Midbrain (tissue), 1 donor: ENCODE measurements at regions not wholly inside any gene's neighbourhood (a gene's known extent, or its start where the extent isn't known, plus 50 kb on each side); places are given as distances from the start of the nearest gene placed in this dataset.
"Not testable (repeated sequence)": the region's sequence is repeated elsewhere in the genome, so short reads cannot be mapped to it uniquely, and the experiment has no call there.

ENCODE experiments used
- DNase-seq: peaks from one replicate; lab custom pipeline; 2025; lab: John Stamatoyannopoulos, UW

DNA sequence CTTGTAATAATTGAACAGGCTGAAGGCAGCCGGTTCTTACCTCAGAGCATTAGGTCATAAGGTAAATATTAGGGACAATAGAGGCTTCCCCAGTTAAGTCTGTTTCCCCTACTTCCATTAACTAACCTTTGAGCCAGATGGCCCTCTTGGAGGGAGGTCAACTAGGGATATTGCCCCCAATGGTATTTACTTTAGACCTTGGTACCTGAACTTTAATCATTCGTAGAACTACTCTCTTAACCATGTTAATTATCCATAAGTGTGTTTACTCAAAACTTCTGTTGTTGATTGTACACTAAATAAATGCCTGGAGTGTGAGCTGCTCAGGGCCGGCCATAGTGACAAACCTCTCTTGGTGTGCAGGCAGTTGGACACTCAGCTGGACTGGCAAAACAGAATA, 1843.5 kb upstream of the AGA start:
- DNase-seq = no peak

DNA sequence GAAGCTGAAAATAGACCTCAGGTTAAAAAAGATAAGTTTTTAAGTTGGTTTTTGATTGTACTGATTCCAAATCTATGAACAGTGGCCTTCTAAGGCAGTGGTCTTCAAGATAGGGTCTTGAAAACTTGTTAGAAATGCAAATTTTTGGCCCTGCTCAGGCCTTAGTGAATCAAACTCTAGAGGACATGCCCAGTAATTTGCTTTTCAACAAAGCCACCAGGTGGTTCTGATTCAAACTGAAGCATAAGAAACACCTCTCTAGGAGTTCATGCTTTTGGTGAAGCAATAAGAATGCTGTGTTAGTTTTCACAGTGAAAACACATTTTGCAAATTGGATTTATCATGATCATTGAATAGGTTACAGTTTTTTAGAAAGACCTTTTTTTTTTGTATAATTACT, 1849.4 kb upstream of the AGA start:
- no peak for DNase-seq

DNA sequence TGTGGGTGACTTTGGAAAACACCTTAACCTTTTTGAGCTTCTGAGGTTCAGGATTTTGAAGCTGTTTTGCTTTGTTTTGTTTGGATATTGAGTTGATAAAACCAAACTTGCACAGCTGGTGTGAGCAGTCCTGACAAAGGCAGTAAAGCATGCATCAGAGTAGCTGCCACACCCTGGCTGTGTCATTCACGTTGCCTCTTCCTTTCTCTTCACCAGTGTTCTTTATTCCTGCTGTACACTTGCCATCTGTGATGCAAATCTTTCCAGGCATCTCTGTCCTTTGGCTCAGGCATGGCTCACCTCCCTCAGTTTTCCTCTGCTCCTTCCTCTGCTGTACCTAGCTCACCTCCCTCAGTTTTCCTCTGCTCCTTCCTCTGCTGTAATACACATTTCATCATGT, 1850.2 kb upstream of the AGA start:
- DNase-seq = no peak

DNA sequence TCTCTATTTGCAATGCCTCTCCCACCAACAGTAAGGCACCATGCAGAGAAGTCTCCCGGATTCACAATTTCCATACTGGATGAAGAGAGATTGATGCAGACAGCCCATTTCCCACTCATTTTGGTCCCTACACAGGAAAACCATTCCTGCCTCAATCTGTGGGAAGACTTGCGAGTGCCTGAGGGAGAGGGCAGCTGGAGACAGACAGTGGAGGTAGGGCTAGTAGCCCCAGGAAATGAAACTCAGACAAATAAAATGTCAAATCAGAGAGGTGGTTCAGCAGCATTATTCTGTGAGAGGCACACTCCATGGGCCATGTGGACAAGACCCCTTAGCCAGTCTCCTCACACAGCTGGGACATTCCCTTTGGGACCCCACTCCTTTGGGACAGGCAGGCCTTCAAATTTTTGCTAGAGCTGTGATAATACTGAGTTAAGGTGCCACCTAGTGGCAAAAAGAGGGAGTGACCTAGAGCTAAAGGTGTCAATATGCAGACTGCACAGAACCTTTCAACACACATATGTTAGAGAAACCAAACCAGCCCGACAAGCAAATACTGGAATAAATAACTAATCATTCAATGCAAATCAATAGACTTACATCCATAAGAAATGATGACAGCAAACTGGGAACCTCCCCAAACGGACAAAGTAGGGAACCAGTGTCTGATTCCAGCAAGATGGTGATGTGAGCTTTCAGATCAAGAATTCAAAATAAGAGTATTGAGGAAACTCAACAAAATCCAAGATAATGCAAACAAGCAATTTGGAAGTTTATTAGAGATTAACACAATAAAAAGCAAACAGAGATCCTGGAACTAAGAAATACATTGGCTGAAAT, 1865.3 kb upstream of the AGA start:
- no peak for DNase-seq

DNA sequence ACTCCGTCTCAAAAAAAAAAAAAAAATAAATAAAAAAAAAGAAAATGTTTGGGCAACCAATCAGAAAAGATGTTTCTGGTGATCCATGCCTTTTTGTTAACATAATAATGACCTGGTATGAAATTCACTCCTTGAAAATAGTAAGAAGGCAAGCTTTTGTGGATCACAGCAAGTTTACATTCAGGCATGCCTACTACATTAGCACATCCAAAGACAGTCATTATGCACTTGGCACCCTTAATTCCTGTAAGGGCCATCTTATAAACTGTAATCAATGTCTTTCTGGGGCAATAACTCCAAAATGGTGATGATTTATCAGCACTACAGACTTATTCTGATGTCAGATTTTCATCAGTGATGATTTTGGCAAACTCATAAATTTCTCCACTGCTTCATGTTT, 1871.6 kb upstream of the AGA start:
- no peak for DNase-seq

DNA sequence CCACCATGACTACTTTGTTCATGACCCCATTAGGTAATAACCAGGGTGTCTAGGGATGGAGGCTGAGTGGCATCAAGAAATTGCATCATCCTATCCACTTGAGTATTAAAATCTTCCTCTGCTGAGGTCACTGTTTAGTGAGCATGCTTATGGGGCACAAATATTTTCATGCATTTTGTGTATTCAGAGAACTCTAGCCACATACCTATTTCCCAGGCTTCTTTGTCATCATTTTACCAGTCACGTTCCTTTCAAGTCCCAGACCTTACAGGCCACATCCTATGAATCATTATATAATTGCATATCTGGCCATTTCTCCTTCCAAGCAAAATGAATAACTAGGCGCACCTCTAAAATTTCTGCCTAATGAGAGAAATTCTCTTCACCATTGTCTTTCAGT, 1882.9 kb upstream of the AGA start:
- no peak for DNase-seq

DNA sequence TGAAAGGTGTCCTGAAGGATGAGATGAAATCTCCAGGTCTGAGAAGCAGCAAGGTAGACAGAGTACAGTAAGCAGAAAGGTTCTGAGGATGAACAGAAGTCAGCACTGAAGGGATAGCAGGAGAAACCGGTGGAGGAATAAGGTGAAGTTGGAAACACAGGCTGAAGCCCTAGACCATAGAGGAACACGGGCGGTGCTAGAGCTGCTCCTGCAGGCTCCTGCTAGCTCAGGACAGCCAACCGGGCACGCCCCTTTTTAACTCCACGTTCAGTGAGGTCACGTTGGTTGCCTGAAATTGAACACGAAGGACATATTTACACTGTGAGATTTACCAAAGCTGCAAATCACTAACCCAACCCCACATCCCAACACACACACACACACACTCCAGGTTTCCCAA, 1886.4 kb upstream of the AGA start:
- DNase-seq = no peak

DNA sequence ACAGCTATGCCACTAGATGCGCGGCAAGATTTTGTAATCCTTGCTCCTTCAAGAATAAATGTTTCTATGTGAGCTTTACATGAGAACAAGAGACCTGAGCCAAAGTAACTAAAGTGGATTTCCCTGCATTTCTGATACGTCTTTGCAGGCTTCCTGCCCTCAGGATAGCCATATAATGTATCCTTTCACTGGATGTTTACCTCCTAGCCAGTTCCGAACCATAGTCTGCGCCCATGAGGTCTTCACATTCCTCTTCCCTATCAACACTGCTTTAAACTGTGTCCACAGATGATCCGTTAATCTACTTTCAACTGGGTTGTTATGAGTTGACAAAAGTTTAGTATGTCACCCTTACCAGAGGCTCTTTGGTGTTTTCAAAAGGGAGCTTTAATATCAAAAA, 1889.1 kb upstream of the AGA start:
- no peak for DNase-seq

DNA sequence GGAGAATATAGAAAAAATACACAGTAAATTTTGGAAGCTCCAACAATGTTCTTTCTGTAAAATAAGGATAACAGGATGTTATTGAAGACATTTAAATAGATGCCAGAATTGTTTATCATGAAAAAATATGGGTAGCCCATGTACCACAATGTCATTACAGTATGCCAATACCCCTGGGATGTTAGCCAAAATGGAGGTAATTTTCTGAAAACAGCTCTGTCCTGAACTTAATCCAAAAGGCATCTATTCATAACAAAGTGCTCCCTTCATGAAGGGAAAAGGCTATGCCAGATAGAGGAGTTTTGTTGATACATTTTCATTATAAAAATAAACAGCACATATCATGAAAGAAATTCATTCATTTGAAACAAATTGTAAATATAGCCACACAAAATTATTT, 1902.6 kb upstream of the AGA start:
- no peak for DNase-seq

DNA sequence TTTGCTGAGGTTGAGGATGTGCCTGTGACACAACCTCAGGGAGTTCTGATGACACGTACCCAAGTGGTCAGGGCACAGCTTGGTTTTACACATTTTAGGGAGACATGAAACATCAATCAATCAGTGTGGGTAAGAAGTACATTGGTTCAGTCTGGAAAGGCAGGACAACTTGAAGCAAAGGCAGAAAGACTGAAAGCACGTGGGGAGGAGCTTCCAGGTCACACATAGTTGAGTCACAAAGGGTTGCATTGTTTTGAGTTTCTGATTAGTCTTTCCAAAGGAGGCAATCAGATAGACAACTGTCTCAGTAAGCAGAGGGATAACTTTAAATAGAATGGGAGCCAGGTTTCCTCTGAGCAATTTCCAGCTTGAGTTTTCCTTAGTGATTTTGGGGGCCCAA, 1910.0 kb upstream of the AGA start:
- no peak for DNase-seq

DNA sequence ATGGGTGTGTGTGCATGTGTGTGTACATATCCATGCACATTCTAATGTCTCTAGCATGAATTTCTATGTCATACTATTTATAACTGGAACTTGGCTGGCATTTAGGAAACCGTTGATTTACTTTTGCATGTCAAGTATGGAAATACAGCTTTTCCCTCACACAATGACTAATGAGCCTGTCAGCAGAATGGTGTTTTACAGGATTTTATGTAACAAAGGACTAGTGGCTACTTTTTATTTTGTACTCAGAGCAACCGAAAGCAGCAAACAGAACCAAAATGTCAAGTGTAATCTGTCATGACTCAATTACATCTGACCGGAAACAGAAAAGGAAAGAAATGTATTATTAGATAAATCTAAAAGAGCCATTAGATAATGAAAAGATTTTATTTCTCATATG, 1911.5 kb upstream of the AGA start:
- DNase-seq = no peak

DNA sequence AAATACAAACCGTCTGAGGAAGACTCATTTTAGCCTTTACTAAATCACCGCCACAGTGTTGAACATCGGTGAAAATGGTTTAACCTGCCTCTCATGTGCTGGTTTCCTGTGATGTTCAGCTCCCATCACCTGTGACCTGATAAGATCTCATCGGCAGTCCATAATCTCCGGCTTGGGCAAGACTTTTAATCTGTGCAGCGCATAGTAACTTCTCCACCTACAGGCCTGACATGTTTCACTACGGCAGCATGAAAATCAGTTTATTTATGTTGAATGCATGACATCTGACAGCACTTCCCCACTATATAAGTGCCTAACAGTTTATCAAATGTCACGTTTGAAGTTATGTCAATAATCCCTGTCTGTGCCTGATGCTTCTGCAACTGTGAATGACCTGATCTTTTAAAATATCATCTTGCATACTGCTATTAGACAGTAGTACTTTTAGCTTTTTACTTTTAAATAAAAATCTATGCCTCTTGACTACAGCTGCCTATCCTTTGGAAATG, 1919.8 kb upstream of the AGA start:
- DNase-seq = no peak

DNA sequence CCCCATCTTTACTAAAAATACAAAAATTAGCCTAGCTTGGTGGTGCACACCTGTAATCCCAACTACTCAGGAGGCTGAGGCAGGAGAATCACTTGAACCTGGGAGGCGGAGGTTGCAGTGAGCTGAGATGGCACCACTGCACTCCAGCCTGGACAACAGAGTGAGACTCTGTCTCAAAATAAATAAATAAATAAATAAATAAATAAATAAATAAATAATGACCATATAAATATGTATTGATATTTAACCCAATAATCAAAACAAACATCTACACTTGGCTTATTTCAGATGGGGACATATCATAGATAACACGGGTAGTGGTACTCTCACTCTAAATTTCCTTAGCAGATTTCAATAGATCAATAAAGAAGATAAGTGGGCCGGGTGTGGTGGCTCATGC, 1923.7 kb upstream of the AGA start:
- DNase-seq = not testable (repeated sequence)

DNA sequence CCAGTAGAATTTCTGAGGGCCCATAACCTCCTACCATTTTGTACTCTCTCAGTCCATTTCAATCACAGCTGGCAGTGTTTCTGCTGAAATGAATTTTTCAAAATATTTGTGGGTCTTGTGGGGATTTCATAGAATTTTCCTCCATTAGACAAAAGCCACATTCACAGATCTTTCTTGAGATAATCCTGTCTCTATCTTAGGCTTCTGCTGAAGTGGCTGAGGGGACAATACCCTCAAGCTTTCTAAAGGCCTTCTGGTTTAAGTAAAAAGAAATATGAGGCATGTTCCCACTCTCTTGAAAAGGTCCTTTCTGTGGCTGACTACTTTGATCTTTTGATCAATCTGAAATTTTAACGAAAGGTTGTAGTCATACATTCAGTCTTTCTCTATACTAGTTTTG, 1930.0 kb upstream of the AGA start:
- DNase-seq = no peak

DNA sequence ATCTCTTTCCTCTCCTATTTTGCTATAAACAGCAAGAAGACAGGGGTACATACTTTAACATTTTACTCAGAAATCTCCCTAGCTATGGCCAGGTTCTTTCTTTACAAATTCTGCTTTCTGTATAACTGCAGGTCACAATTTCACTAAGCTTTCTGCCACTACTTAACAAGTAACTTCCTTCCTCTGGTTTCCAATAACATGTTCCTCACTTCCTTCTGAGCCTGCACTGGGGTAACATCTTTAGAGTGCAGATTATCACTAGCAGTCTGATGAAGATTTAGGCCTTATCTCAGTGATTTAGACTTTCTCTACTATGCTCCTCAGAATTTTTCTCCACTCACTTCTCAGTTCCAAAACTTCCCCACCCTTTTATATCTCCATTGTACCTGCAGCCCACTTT, 1930.5 kb upstream of the AGA start:
- no peak for DNase-seq

DNA sequence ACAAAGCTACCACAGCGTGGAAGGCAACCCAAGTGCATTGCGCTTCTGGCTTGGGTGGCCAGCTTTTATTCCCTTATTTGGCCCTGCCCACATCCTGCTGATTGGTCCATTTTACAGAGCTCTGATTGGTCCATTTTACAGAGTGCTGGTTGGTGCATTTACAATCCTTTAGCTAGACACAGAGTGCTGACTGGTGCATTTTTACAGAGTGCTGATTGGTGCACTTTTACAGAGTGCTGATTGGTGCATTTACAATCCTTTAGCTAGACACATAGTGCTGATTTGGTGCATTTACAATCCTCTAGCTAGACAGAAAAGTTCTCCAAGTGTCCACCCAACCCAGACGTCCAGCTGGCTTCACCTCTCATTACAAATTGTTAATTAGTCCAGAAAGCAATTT, 1936.6 kb upstream of the AGA start:
- DNase-seq = not testable (repeated sequence)

DNA sequence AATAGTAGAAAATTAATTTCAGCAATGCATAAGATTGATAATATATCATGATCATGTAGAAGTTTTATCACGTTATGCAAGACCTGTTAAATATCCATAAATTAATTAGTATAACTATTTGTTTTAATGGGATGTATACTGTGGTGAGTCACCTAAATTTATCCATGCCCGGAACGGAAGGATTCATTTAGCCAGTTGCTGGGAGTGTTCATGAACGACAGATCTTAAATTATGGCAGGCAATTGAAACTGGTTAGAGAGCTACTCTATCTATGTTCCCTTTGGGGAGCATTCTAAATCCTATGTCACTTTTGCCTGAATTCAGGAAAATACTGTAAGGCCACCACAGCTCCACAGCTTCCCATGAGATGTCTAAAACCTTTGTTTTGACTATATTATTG, 1950.5 kb upstream of the AGA start:
- DNase-seq = no peak

DNA sequence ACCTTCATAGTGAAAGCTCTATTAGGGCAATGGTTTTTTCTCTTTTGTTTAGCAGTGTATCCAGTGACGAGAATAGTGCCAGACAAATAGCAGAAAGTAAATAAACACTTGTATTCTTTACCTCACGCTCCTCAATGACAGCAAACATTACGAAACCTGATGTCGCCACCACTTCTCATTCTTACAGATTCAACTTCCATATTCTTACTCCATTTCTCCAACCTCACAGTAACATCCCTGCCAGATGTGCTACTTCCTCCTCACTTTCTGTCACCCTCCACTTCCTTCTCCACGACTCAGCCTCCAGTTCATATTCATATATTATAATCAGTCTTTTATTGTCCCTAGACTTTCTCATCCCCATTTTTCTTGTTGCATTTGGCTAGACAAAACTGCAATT, 1956.2 kb upstream of the AGA start:
- DNase-seq = no peak

DNA sequence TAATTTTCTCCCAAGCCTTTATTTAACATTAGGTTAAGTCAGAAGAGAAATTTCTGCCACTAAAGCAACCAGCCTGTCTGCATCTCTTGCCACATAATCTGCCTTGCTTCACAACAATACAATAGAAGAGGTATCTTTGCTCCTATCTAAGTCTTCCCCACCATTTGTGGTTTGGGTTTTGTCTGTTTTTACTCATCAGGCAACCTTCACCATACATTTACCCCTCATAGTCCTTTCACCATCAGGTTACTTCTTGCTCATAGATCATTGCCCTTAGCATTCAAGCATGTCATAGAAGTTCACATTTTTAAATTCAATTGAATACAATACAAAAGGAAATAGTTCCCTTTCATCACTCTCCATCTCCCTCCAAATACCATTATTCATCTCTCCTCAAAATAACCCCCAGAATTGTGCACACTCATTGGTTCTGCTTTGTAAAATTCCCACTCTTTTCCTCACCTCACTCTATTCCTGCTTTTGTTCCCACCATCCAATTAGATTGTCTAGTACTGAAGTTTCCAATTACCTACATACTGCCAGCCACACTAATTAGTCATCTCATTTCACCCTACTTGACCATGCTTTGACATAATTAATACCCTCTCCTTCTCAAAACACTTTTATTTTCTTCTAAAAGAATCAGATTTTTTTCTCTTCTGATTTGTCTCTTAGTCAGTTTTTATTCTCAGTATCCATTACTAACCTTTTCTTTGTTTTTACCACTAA, 1957.0 kb upstream of the AGA start:
- DNase-seq = no peak

DNA sequence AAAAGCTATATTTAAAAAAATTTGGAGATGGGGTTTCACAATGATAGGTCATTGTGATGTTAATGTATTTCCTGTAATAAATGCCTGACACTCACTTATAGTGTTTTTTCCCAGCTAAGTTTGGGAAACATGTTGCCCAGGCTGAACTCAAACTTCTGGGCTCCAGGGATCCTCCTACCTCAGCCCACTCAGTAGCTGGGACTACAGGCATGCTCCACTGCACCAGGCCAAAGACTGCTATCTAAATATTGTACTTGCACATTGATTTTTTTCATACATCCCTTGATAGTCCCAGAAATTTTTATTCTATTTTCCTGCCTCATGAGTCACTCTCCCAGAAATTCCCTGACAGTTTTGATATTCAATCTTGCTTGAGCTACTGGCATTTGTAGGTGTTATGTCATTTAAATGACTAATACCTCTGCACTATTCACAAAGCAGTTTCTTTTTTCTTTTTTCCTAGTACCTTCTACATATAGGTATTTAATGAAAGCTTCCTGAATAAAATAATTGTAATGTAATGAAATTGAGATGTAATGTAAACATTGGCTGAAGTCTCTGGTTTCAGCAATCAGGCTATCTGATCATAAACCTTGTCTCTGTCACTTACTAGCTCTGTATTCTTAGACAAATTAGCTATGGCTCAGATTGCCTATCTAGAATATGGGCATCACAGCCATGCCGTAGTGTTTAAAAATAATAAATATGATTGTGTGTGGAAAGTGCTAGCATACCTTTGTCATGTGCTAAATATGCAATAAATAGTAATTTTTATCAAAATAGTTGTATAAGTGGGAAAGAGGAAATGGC, 1973.0 kb upstream of the AGA start:
- DNase-seq = no peak

DNA sequence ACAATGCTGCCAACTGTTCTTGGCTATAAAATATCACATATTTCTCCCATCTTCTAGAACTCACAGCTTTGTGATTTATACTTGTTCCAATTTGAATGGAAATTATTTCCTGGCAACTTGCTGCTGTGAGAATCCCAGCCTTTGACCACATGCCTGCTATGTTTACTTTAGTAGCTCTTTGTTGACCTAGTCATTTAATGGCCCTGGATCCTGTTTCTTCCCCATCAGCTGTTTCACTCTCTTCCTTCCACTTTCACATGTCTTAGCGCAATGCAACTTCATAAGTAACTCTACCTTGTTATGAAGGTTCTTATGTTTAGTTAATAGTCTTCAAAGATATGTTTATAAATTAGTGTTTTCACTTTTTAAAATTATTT, 1973.6 kb upstream of the AGA start:
- DNase-seq = no peak

DNA sequence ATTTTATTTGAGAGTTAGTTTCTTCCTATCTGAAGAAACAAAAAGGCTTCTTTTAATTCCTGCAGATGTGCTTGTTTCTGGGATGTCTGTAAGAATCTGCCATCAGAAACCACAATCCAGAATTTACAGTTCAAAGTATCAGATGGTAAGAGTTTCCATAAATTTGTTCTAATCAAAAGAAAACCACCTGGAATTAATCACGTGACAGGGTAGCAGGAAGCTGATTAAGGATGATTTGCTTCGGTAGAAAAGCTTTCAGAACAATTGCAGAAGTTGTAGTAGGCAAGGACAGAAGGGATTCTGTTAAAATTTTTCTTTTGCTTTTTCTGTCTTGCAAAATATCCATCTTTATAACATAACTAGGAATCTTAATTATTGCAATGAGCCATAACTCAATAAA, 1975.1 kb upstream of the AGA start:
- DNase-seq = no peak

DNA sequence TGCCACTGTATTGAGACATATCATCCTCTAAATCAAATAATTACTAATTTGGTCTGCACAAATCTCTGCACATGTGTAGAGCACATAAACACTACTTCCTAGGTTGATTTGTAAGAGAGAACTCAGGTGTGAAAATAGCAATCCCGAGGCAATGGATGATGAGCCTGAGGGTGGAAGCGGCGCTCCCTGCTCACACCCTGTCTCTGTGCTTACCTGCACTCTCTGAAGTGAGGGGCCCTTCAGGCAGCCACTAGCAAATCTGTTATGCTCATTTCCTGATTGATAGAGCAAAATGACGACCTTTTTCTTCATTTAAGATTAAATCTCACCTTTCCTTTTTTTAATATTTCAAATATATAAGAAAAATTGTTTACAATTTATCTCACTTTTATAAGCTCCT, 1995.7 kb upstream of the AGA start:
- no peak for DNase-seq
